GM12872 (cell line): ENCODE measurements at regions not wholly inside any gene's neighbourhood (a gene's known extent, or its start where the extent isn't known, plus 50 kb on each side); places are given as distances from the start of the nearest gene placed in this dataset.

Source experiments
- TF ChIP-seq, protein P1 (sequence below): IDR thresholded peaks from 3 replicates; pipeline ENCODE4 v1.5.1; 2011; ENCODE audit warnings: low read depth, mild to moderate bottlenecking, low read length, moderate library complexity; ENCODE audit not compliant: insufficient read depth

DNA sequence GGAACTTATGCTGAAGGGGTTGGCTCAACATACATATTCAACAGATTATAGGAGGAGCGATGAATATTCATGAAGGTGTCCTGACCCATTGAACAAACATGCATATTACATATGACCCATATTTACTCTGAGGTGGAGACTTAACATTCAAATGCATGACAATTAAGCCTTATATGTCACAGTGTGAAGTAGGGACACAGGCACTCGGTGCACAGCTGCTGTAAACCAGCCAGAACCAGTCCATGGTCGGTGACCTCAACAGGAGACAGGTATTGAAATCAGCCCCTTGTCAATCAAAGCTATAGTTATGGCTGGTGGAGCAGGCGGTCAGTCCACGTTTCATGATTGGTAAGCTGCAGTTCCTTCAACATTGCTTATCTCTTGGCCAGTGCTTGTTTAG is 347.3 kb downstream of the THBS2 start:
- TF ChIP-seq, protein P1, sequence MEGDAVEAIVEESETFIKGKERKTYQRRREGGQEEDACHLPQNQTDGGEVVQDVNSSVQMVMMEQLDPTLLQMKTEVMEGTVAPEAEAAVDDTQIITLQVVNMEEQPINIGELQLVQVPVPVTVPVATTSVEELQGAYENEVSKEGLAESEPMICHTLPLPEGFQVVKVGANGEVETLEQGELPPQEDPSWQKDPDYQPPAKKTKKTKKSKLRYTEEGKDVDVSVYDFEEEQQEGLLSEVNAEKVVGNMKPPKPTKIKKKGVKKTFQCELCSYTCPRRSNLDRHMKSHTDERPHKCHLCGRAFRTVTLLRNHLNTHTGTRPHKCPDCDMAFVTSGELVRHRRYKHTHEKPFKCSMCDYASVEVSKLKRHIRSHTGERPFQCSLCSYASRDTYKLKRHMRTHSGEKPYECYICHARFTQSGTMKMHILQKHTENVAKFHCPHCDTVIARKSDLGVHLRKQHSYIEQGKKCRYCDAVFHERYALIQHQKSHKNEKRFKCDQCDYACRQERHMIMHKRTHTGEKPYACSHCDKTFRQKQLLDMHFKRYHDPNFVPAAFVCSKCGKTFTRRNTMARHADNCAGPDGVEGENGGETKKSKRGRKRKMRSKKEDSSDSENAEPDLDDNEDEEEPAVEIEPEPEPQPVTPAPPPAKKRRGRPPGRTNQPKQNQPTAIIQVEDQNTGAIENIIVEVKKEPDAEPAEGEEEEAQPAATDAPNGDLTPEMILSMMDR, result no peak

DNA sequence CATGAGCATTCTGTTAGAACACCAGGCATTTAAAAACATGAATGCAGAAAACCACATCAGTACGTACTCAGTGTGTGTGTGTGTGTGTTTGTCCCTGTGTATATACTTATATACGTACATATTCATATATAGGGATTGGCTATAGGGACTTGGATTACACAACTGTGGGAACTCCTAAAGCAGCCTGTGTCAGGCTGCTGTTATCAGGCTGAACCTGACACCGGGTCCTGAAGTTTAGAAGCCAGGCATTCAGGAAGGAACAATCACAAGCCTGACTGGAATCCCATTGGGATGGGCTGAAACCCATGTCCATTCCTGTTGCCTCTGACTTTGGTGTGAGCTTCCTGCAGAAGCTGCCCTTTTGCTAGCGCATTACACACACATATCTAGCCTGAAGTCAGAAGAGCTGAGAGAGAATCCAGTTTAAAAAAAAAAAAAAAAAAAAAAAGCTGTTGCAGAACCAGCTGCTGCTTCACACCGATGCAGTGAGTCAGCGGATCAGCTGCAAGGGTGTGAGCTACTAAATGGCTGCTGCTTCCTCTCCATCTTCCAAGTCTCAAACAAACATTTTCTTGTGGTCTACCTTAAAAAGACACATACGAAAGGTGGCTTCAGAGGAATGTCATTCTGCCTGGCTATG is 348.1 kb downstream of the THBS2 start:
- TF ChIP-seq, protein P1, result no peak

DNA sequence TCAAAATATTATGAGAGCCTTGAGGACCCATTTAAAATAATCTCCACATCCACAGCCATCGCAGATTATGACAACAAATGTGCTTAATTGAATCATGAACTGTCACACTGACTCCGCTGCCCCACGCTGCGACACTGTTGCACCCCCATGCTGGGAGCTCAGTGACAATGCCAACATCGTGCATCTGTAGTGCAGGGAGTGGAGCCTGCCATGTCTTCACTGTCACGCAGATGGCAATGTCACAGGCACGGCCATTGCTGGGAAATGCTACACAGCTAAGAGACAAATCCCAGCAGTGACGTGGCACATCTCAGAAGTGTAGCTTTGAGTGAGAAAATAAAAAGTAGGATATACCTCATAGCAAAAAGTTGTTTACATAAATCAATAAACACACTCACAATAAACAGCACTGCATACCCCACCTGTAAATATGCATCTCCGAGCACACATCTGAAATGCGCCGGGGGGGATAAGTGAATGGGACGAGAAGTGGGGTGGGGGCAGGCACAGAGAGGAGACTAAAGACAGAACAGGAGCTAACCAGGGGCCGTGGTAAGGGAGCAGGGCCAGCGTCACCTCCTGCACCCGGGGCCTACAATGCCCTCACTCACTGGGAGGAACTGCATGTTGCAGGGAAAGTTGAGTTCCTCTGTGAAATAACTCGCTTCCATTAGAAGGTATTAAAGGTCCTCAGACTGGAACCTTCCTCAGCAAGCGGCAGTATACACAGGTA is 349.9 kb downstream of the THBS2 start:
- TF ChIP-seq, protein P1, result no peak

DNA sequence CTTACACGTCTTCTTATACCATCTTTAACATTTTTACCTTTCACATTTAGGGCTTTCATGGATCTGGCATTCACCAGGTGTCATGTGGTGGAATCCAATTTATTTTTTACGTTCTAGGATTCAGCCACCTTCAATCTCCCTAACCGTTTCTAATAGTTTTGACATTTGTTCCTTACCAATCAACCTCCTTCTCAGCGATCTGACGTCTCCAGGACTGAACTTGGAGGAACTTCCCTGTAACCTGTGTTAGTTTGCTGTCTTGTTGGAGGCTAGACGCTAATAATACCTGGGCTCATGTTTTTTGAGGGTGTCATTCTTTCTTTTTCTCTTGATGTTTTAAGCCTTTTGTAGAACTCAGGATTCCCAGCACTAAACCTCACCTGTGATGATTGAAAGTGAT is 351.6 kb downstream of the THBS2 start:
- TF ChIP-seq, protein P1, result no peak

DNA sequence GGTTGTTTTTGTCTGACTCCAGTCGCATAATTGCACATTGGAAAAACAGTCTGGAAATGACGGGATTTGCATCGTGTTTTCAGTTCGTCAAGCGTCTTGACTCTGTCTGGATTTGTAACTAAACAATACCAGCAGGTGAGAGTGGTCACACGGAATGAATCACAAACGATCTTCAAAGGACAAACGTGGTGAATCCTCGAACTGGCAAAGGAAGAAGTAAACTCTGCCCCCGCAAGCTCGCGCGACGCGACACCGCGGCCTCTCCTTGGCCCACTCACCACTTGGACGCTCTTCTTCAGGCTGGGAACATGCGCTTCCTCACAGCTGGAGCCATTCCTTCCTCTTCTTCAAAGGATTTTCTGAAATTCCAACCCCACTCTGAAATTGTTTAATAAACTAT is 352.6 kb downstream of the THBS2 start:
- TF ChIP-seq, protein P1, result no peak

DNA sequence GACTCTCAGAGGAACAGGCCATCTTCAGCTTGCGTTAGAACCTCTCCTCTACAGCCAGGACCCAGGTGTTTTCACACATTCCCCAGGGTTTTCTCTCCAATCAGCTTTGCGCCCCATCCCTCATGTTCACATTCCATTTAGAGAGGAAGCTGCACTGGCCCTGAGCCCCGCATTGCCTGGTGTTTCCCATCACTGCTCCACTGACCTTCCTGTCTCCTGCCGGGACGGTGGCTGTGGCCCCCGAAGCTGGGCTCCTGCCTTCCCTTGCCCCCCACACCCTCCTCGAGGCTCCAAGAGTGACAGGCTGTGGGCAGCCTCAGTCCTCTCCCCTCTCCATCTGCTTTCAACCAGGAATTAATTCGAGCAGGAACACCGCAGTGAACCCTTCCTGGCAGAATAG is 357.3 kb downstream of the THBS2 start:
- TF ChIP-seq, protein P1, result no peak

DNA sequence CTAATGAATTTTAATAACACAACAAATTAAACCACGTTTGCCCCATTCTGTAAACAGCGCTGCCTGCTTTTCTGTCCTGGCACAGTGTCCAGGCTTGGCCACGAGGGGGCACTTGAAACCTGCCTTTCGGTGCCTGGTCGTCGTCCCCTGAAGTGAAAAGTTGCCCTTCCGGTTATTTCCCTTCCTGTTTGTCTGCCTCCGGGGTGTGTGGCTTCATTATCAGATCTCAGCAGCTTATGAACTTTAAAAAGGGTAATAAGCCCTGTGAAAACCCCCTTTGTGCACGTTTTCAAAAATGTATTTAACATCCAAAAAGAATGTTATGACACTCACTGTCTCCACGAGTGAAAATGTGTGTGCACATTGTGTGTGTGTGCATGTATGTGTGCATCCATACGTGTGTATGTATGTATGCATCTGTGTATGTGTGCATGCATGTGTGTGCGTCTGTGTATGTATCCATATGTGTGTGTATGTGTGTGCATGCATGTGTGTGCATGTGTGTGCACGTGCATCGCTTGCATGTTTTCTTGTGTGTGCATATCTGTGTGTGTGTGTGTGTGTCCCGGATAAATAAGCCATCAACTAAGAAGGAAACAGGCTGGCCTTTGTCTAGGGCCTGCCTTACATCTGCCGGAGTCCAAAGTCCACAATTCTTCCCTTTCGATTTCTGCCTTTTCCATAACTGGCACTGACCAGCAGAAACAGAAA is 358.4 kb downstream of the THBS2 start:
- TF ChIP-seq, protein P1, result peak; percentile 85
